Trophoblast cell (in vitro differentiated cells and primary cell): ENCODE measurements at regions not wholly inside any gene's neighbourhood (a gene's known extent, or its start where the extent isn't known, plus 50 kb on each side); places are given as distances from the start of the nearest gene placed in this dataset.

Experiments used
- DNase-seq, 2 donors: peaks; one replicate each; pipeline ENCODE4 v3.0.0-alpha.2; 2016
- H2AFZ ChIP-seq: 2 replicates; pipeline ENCODE4 v1.6.1; 2013; ENCODE audit warnings: low read length, moderate library complexity, mild to moderate bottlenecking; ENCODE audit not compliant: insufficient read depth, poor library complexity
- H2AK5ac ChIP-seq: 2 replicates; pipeline ENCODE4 v1.6.1; 2013; ENCODE audit warnings: mild to moderate bottlenecking, low read length
- H2BK120ac ChIP-seq: 2 replicates; pipeline ENCODE4 v1.6.1; 2013; ENCODE audit warnings: low read length, mild to moderate bottlenecking, moderate library complexity; ENCODE audit not compliant: insufficient read depth, poor library complexity
- H2BK12ac ChIP-seq: 2 replicates; pipeline ENCODE4 v1.6.1; 2013; ENCODE audit warnings: mild to moderate bottlenecking, low read length, moderate library complexity
- H2BK5ac ChIP-seq: 2 replicates; pipeline ENCODE4 v1.6.1; 2013; ENCODE audit warnings: low read length, low read depth, moderate library complexity, mild to moderate bottlenecking; ENCODE audit not compliant: poor library complexity
- H3K14ac ChIP-seq: 2 replicates; pipeline ENCODE4 v1.6.1; 2013; ENCODE audit warnings: mild to moderate bottlenecking, low read length
- H3K18ac ChIP-seq: 2 replicates; pipeline ENCODE4 v1.6.1; 2013; ENCODE audit warnings: mild to moderate bottlenecking, low read length
- H3K23ac ChIP-seq: 2 replicates; pipeline ENCODE4 v1.6.1; 2013; ENCODE audit warnings: low read length
- H3K27ac ChIP-seq: 2 replicates; pipeline ENCODE4 v1.5.1; 2013; ENCODE audit warnings: low read depth, mild to moderate bottlenecking, inconsistent platforms, low read length, moderate library complexity
- H3K27me3 ChIP-seq: 2 replicates; pipeline ENCODE4 v1.6.1; 2013; ENCODE audit warnings: inconsistent platforms, mild to moderate bottlenecking, low read length, moderate library complexity; ENCODE audit not compliant: insufficient read depth
- H3K36me3 ChIP-seq, 2 experiments: 1 replicate in 1 of 2; 2 replicates in 1 of 2; pipeline ENCODE4 v1.6.1; 2013; ENCODE audit warnings: low read length in 2 of 2, mild to moderate bottlenecking in 2 of 2, moderate library complexity in 1 of 2; ENCODE audit not compliant: insufficient read depth in 2 of 2, control insufficient read depth in 1 of 2
- H3K4ac ChIP-seq: 2 replicates; pipeline ENCODE4 v1.6.1; 2013; ENCODE audit warnings: low read depth, mild to moderate bottlenecking, low read length, moderate library complexity
- H3K4me1 ChIP-seq, 2 experiments: 1 replicate in 1 of 2; 2 replicates in 1 of 2; pipeline ENCODE4 v1.6.1; 2013; ENCODE audit warnings: low read length in 2 of 2, mild to moderate bottlenecking in 2 of 2, moderate library complexity in 1 of 2; ENCODE audit not compliant: insufficient read depth in 2 of 2, control insufficient read depth in 1 of 2
- H3K4me2 ChIP-seq: 2 replicates; pipeline ENCODE4 v1.6.1; 2013; ENCODE audit warnings: inconsistent platforms, mild to moderate bottlenecking, low read length, moderate library complexity
- H3K4me3 ChIP-seq: 2 replicates; pipeline ENCODE4 v1.5.1; 2013; ENCODE audit warnings: mild to moderate bottlenecking, low read depth, low read length, inconsistent platforms
- H3K79me1 ChIP-seq: one replicate; pipeline ENCODE4 v1.6.1; 2013; ENCODE audit warnings: low read length
- H3K79me2 ChIP-seq: 2 replicates; pipeline ENCODE4 v1.6.1; 2013; ENCODE audit warnings: low read length, mild to moderate bottlenecking; ENCODE audit not compliant: control insufficient read depth, insufficient read depth, poor library complexity
- H3K9ac ChIP-seq: 2 replicates; pipeline ENCODE4 v1.6.1; 2013; ENCODE audit warnings: mild to moderate bottlenecking, low read length
- H3K9me3 ChIP-seq: 2 replicates; pipeline ENCODE4 v1.6.1; 2013; ENCODE audit warnings: low read depth, mild to moderate bottlenecking, control low read depth, inconsistent platforms, low read length; ENCODE audit not compliant: insufficient read depth
- H4K12ac ChIP-seq: 2 replicates; pipeline ENCODE4 v1.6.1; 2013; ENCODE audit warnings: low read depth, mild to moderate bottlenecking, low read length, moderate library complexity
- H4K8ac ChIP-seq: 2 replicates; pipeline ENCODE4 v1.6.1; 2013; ENCODE audit warnings: low read depth, mild to moderate bottlenecking, low read length, moderate library complexity
- H4K91ac ChIP-seq: one replicate; pipeline ENCODE4 v1.6.1; 2013; ENCODE audit warnings: low read depth, mild to moderate bottlenecking, low read length, moderate library complexity
- WGBS: extraction: QIAGEN DNeasy Blood & Tissue Kit; methylation state at CpG from one replicate; pipeline ENCODE4 v1.1.7; 2013; ENCODE audit warnings: missing lambda C conversion rate; ENCODE audit not compliant: insufficient read length, insufficient coverage; ENCODE audit errors: extremely low coverage; 5-methylcytosine and 5-hydroxymethylcytosine counted together

DNA sequence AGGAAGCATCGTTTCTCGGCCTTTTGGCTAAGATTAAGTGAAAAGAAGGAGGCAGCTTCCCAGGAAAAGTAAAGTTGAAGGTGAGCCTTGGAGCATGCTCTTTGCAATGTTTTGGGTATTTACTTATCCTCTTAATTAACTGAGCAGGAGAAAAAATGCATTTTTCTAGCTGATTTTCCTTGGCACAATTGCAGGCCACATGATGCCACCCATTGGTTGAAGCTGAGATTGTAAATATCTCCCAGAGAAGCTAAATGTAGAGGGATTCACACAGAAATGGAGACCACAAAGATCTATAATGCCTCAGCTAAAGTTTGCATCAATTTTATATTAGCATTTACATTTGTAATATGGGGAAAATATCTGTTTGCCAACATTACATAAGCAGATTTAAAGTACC lies 294.1 kb downstream of the KCNS3 start:
- no peaks in the 10 kb centered on the region for H3K79me1 ChIP-seq
- H3K14ac ChIP-seq: no peak overlapping the region
- H4K12ac ChIP-seq: no peak overlapping the region
- no peak overlapping the region for H2AK5ac ChIP-seq
- H3K4me3 ChIP-seq: no peak overlapping the region
- H3K4me2 ChIP-seq: no peak overlapping the region
- H3K18ac ChIP-seq: no peak overlapping the region
- no peak overlapping the region for H3K9ac ChIP-seq
- no peak overlapping the region for H4K8ac ChIP-seq
- H3K23ac ChIP-seq: no peak overlapping the region
- no peak overlapping the region for H2BK5ac ChIP-seq
- H4K91ac ChIP-seq: no peak overlapping the region
- H2BK120ac ChIP-seq: no peak overlapping the region
- no peak overlapping the region for H3K27ac ChIP-seq
- no CpG with 5 or more reads among the region's 2 CpGs for WGBS
- no peaks in the 10 kb centered on the region for H3K36me3 ChIP-seq
- H3K4me1 ChIP-seq: no peaks in the 10 kb centered on the region
- no peak for DNase-seq
- no peaks in the 10 kb centered on the region for H3K27me3 ChIP-seq
- no peaks in the 10 kb centered on the region for H3K79me2 ChIP-seq
- no peak overlapping the region for H2BK12ac ChIP-seq
- no peak overlapping the region for H3K4ac ChIP-seq
- no peaks in the 10 kb centered on the region for H3K9me3 ChIP-seq
- H2AFZ ChIP-seq: no peak overlapping the region

DNA sequence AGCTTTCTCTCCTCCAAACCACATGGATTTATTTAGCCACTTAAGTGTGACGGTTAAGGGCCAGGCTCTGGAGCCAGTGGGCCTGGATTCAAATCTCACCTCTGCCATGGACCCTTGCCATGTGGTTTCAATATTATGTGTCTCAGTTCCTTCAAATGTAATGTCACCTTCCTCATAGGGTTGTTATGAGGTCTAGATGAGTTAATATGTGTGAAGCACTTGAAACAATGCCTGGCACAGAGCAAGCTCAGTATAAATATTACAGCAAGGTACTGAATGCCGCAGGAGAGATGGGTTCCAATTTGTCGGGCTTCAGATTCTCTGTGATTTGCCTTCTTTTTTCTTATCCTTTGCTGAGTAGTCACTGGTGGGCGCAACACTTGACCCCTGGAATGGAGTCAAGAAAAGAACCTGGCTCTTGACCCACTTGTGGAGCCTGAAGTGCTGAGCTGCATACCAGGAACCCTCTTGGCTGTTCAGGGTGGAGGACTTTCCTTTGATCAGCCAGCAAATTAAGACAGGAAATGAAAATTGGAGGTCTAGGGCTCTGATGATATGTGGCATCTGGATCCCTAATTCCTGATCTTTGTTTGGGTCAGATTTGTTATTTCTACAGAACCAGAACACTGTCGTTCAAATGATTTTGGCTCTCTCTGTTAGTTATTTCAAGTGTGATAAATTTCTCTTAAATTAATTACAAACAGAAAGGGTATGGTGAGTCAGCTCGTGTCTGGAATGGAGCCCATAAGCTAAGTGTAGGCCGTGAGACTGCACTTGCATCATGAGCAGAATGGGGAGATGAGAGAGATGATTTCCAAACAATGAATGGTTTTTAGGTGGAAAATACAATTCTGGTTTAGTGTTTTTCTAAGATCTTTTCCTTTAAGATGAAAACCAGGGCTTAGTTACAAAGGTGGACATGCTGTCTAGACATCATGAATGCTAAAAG lies 293.0 kb downstream of the KCNS3 start:
- H3K79me2 ChIP-seq: no peaks in the 10 kb centered on the region
- H3K4me3 ChIP-seq: no peak overlapping the region
- no peak overlapping the region for H3K14ac ChIP-seq
- H3K27me3 ChIP-seq: no peaks in the 10 kb centered on the region
- H3K27ac ChIP-seq: no peak overlapping the region
- H3K9ac ChIP-seq: no peak overlapping the region
- H2BK12ac ChIP-seq: no peak overlapping the region
- no peak overlapping the region for H4K91ac ChIP-seq
- H3K4me2 ChIP-seq: no peak overlapping the region
- H2AK5ac ChIP-seq: no peak overlapping the region
- DNase-seq: no peak
- no CpG with 5 or more reads among the region's 7 CpGs for WGBS
- H2AFZ ChIP-seq: no peak overlapping the region
- no peaks in the 10 kb centered on the region for H3K9me3 ChIP-seq
- no peaks in the 10 kb centered on the region for H3K79me1 ChIP-seq
- H3K4ac ChIP-seq: no peak overlapping the region
- no peak overlapping the region for H4K12ac ChIP-seq
- no peak overlapping the region for H3K18ac ChIP-seq
- no peaks in the 10 kb centered on the region for H3K36me3 ChIP-seq
- no peak overlapping the region for H4K8ac ChIP-seq
- no peaks in the 10 kb centered on the region for H3K4me1 ChIP-seq
- no peak overlapping the region for H3K23ac ChIP-seq
- H2BK5ac ChIP-seq: no peak overlapping the region
- H2BK120ac ChIP-seq: no peak overlapping the region

GRCh38 chr2:18170642-18171041 lies 292.2 kb downstream of the KCNS3 start:
- H3K18ac ChIP-seq: no peak overlapping the region
- H3K14ac ChIP-seq: no peak overlapping the region
- H3K27ac ChIP-seq: no peak overlapping the region
- H3K79me2 ChIP-seq: no peaks in the 10 kb centered on the region
- no peak overlapping the region for H2BK12ac ChIP-seq
- H4K12ac ChIP-seq: no peak overlapping the region
- H3K27me3 ChIP-seq: no peaks in the 10 kb centered on the region
- H3K9ac ChIP-seq: no peak overlapping the region
- H3K9me3 ChIP-seq: no peaks in the 10 kb centered on the region
- H3K79me1 ChIP-seq: no peaks in the 10 kb centered on the region
- H3K4me1 ChIP-seq: no peaks in the 10 kb centered on the region
- no peak overlapping the region for H2AFZ ChIP-seq
- no peak overlapping the region for H2AK5ac ChIP-seq
- no peak overlapping the region for H4K8ac ChIP-seq
- H3K4ac ChIP-seq: no peak overlapping the region
- no peak overlapping the region for H3K4me3 ChIP-seq
- H2BK120ac ChIP-seq: no peak overlapping the region
- no peak overlapping the region for H3K4me2 ChIP-seq
- no peak overlapping the region for H4K91ac ChIP-seq
- no peak overlapping the region for H3K23ac ChIP-seq
- WGBS: no CpG with 5 or more reads among the region's 1 CpG
- no peak overlapping the region for H2BK5ac ChIP-seq
- DNase-seq: no peak
- no peaks in the 10 kb centered on the region for H3K36me3 ChIP-seq

GRCh38 chr2:18169893-18170175 lies 291.4 kb downstream of the KCNS3 start:
- Histone ChIP-seq H3K4ac (no peak overlapping the region), H2BK120ac (no peak overlapping the region), H3K23ac (no peak overlapping the region), H3K9ac (no peak overlapping the region), H3K4me2 (no peak overlapping the region), H2AFZ (no peak overlapping the region), H3K79me1 (no peaks in the 10 kb centered on the region), H3K4me1 (no peaks in the 10 kb centered on the region), H2AK5ac (no peak overlapping the region), H2BK12ac (no peak overlapping the region), H4K12ac (no peak overlapping the region), H3K79me2 (no peaks in the 10 kb centered on the region), H3K27ac (no peak overlapping the region), H4K91ac (no peak overlapping the region), H3K9me3 (no peaks in the 10 kb centered on the region), H3K4me3 (no peak overlapping the region), H3K14ac (no peak overlapping the region), H4K8ac (no peak overlapping the region), H2BK5ac (no peak overlapping the region), H3K27me3 (no peaks in the 10 kb centered on the region), H3K18ac (no peak overlapping the region), H3K36me3 (no peaks in the 10 kb centered on the region)
- DNase-seq: no peak
- WGBS: no CpG with 5 or more reads among the region's 1 CpG
